Type B pancreatic cell (in vitro differentiated cells): ENCODE measurements at regions not wholly inside any gene's neighbourhood (a gene's known extent, or its start where the extent isn't known, plus 50 kb on each side); places are given as distances from the start of the nearest gene placed in this dataset.

ENCODE experiments used
- DNase-seq: peaks from one replicate; pipeline ENCODE4 v3.0.0; 2021; ENCODE audit warnings: mixed read lengths; ENCODE audit not compliant: unreplicated experiment; ENCODE audit errors: extremely low spot score
- H3K27ac Mint-ChIP-seq: 2 replicates; pipeline ENCODE4 v1.8.0; 2021; ENCODE audit warnings: mild to moderate bottlenecking, mixed read lengths
- H3K27me3 Mint-ChIP-seq: 2 replicates; pipeline ENCODE4 v1.8.0; 2021; ENCODE audit warnings: mixed read lengths
- H3K36me3 Mint-ChIP-seq: 2 replicates; pipeline ENCODE4 v1.8.0; 2021; ENCODE audit warnings: mixed read lengths
- H3K4me1 Mint-ChIP-seq: one replicate; pipeline ENCODE4 v1.8.0; 2021; ENCODE audit warnings: mixed read lengths; ENCODE audit not compliant: unreplicated experiment
- H3K4me3 Mint-ChIP-seq: 2 replicates; pipeline ENCODE4 v1.8.0; 2021; ENCODE audit warnings: mild to moderate bottlenecking, mixed read lengths
- H3K9me3 Mint-ChIP-seq: 2 replicates; pipeline ENCODE4 v1.8.0; 2021; ENCODE audit warnings: mixed read lengths
- TF ChIP-seq, protein P1 (sequence below): fragments of 200-600 bp; sonication (generic); conservative IDR thresholded peaks from 2 replicates; pipeline ENCODE4 v1.5.0; 2021; ENCODE audit warnings: antibody characterized with exemption, mild to moderate bottlenecking

DNA sequence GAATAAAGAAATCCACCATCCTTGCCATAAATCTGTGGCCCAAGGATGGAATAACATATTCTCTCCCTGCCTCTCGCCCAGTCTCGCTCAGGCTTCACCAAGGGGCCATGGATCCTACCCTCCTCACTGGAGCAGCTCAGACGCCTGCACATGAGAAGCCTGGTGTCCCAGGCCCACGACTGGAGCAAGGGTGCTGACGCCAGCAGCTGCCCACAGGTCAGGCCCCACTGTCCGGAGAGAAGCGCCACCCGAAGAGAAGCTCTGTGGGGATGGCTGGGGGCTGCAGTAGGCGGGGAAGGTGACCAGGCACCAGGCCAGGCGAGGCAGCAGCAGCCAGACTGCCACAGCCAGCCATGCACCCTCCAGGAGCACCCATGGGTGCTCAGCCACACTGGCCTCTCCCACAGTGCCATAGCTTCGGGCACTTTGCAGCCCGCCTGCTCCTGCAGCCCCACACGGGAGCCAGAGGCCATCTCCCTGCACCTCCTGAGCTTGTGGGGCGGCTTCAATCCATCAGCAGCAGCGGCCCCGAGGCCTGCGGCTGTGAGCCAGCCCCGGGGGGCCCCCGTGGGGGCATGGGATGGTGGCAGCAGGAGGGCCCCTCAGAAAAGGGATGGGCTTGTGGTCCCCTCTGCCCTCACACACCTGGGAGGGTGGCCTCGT lies 286.2 kb upstream of the SGK1 start:
- TF ChIP-seq, protein P1, sequence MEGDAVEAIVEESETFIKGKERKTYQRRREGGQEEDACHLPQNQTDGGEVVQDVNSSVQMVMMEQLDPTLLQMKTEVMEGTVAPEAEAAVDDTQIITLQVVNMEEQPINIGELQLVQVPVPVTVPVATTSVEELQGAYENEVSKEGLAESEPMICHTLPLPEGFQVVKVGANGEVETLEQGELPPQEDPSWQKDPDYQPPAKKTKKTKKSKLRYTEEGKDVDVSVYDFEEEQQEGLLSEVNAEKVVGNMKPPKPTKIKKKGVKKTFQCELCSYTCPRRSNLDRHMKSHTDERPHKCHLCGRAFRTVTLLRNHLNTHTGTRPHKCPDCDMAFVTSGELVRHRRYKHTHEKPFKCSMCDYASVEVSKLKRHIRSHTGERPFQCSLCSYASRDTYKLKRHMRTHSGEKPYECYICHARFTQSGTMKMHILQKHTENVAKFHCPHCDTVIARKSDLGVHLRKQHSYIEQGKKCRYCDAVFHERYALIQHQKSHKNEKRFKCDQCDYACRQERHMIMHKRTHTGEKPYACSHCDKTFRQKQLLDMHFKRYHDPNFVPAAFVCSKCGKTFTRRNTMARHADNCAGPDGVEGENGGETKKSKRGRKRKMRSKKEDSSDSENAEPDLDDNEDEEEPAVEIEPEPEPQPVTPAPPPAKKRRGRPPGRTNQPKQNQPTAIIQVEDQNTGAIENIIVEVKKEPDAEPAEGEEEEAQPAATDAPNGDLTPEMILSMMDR, result no peak
- no peak overlapping the region for H3K27ac Mint-ChIP-seq

DNA sequence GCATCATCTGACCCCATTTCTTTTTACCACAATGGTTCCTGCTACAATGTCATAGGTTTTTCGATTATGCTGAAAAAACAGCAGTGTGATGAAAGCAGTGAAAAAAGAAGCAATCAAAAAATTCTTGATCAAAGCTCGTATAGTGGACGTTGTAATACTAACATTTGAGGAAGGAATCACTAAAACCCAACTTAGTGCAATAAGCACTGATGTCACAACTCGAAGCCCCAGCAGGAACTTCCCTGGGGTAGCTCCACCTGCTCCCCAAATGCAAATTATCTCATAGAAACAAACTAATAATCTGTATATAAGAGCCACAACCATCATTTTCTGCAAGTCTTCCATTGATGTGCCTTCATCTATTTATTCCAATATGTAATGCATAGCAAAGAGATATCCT lies 285.6 kb upstream of the SGK1 start:
- Mint-ChIP-seq H3K4me3 (no peak overlapping the region), H3K36me3 (peaks cover 6% of the 10 kb centered on the region), H3K27ac (no peak overlapping the region), H3K27me3 (peaks cover 16% of the 10 kb centered on the region), H3K9me3 (peaks cover 22% of the 10 kb centered on the region), H3K4me1 (peaks cover 10% of the 10 kb centered on the region)
- no peak for DNase-seq
- TF ChIP-seq, protein P1, result no peak

More for the DNA sequence above, 286.2 kb upstream of the SGK1 start:
- Mint-ChIP-seq H3K27me3 (peaks cover 10% of the 10 kb centered on the region), H3K9me3 (peaks cover 22% of the 10 kb centered on the region), H3K4me3 (no peak overlapping the region), H3K4me1 (peaks cover 10% of the 10 kb centered on the region), H3K36me3 (peaks cover 6% of the 10 kb centered on the region)
- no peak for DNase-seq

- no peak for DNase-seq
- Mint-ChIP-seq H3K9me3 (peaks cover 22% of the 10 kb centered on the region), H3K4me1 (peaks cover 10% of the 10 kb centered on the region), H3K36me3 (peaks cover 6% of the 10 kb centered on the region), H3K27me3 (peaks cover 29% of the 10 kb centered on the region), H3K27ac (no peak overlapping the region), H3K4me3 (peak overlapping the region; percentile 57)
- TF ChIP-seq, protein P1, result no peak
Observed at GRCh38 chr6:134602123-134602522, 284.2 kb upstream of the SGK1 start.

GRCh38 chr6:134600671-134601070 lies 282.8 kb upstream of the SGK1 start:
- Mint-ChIP-seq H3K4me3 (no peak overlapping the region), H3K9me3 (peaks cover 22% of the 10 kb centered on the region), H3K27me3 (peaks cover 37% of the 10 kb centered on the region), H3K4me1 (peaks cover 10% of the 10 kb centered on the region), H3K27ac (no peak overlapping the region), H3K36me3 (peaks cover 6% of the 10 kb centered on the region)
- DNase-seq, result no peak
- TF ChIP-seq, protein P1, result no peak

- no peak for DNase-seq
- H3K27me3 Mint-ChIP-seq, result peaks cover 38% of the 10 kb centered on the region
- peaks cover 4% of the 10 kb centered on the region for H3K4me1 Mint-ChIP-seq
- H3K4me3 Mint-ChIP-seq, result no peak overlapping the region
- H3K36me3 Mint-ChIP-seq, result peaks cover 6% of the 10 kb centered on the region
- TF ChIP-seq, protein P1, result no peak
- peaks cover 16% of the 10 kb centered on the region for H3K9me3 Mint-ChIP-seq
- no peak overlapping the region for H3K27ac Mint-ChIP-seq
Observed at GRCh38 chr6:134599079-134599478, 281.2 kb upstream of the SGK1 start.

GRCh38 chr6:134596191-134596590 lies 278.3 kb upstream of the SGK1 start:
- Mint-ChIP-seq H3K4me3 (no peak overlapping the region), H3K27me3 (peaks cover 46% of the 10 kb centered on the region), H3K36me3 (peaks cover 3% of the 10 kb centered on the region), H3K9me3 (peaks cover 5% of the 10 kb centered on the region), H3K4me1 (peaks cover 11% of the 10 kb centered on the region), H3K27ac (no peak overlapping the region)
- TF ChIP-seq, protein P1, result no peak
- no peak for DNase-seq
